Medulla oblongata (tissue), 1 donor: ENCODE measurements at regions not wholly inside any gene's neighbourhood (a gene's known extent, or its start where the extent isn't known, plus 50 kb on each side); places are given as distances from the start of the nearest gene placed in this dataset.
"Not testable (repeated sequence)": the region's sequence is repeated elsewhere in the genome, so short reads cannot be mapped to it uniquely, and the experiment has no call there.

Source experiments
- DNase-seq: peaks from one replicate; pipeline ENCODE4 v3.0.0-alpha.2; 2015; ENCODE audit errors: extremely low spot score

DNA sequence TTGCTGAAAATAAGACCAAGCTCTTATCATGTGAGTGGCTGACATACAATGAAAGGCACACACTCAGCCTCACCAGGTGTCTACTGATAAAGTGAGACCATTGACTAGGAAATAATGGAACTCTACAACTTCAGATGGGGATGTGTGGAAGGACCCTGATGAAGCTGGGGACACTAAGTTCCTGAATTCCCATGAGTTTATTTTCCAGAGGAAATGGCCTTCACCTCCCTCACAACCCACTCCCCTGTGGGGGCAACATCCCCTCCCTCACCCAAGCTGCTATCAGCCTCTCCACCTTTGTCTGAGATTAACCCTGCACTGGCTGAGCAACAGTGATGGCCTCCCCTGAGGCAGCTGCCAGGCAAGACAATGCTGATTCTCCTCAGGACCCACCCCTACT lies 55.2 kb upstream of the SMARCAD1 start:
- DNase-seq = no peak

DNA sequence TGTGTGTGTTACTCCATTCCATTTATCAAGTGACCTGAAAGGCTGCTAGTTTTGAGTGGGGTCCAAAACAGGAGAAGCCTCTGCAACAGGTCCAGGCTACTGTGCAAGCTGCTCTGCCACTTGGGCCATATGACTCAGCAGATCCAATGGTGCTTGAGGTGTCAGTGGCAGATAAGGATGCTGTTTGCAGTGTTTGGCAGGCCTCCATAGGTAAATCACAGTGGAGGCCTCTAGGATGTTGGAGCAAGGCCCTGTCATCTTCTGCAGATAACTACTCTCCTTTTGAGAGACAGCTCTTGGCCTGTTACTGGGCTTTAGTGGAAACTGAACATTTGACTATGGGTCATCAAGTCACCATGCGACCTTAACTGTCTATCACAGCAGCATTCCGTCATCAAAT lies 52.3 kb upstream of the SMARCAD1 start:
- DNase-seq = not testable (repeated sequence)

DNA sequence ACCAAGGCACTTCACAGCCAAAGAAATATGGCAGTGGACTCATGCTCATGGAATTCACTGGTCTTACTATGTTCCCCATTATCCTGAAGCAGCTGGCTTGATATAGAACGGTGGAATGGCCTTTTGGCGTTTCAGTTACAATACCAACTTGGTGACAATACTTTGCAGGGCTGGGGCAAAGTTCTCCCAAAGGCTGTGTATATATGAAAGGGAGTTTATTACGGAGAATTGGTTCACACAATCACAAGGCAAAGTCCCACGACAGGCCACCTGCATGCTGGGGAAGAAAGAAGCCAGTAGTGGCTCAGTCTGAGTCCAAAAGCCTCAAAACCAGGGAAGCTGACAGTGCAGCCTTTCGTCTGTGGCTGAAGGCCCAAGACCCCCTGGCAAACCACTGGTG lies 50.8 kb upstream of the SMARCAD1 start:
- no peak for DNase-seq
